ENCODE measurements at regions not wholly inside any gene's neighbourhood (a gene's known extent, or its start where the extent isn't known, plus 50 kb on each side); places are given as distances from the start of the nearest gene placed in this dataset.

DNA sequence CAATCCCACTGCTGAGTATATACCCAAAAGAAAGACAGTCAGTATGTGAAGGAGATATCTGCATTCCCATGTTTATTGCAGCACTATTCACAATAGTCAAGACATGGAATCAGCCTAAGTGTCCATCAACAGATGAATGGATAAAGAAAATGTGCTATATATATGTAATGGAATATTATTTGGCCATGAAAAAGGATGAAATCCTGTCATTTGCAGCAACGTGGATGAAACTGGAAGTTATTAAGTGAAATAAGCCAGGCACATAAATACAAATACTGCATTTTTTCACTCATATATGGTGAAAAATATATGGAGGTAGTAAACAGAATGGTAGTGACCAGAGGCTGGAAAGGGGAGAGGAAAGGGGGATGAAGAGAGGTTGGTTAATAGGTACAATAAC, 188.9 kb upstream of the SERP2 start:
- in situ Hi-C loops (cut with MboI; ENCODE audit: low pct_ligation_motif_present in 1 of 4, low pct_unique_long_range_greater_than_20kb in 1 of 4, low sequenced_read_pairs in 3 of 4): loop anchor here in 3 of 4 donors (25.0 kb wide), 2 partner anchors 253 to 272 kb away; no protein-coding TSS in a partner anchor
- Histone ChIP-seq H3K4me3 (no peak overlapping the region), H3K4me1 (no peaks in the 10 kb centered on the region), H3K27ac (no peak overlapping the region), H3K27me3 (no peaks in the 10 kb centered on the region), H3K36me3 (no peaks in the 10 kb centered on the region), H3K9me3 (no peaks in the 10 kb centered on the region)
- 50% methylated on average over 1 of the region's 1 CpG; no CpG with 5 or more reads in 1 of the 2 donors for WGBS, 2 donors (ENCODE audit: low coverage in 1 of 2)
- intact Hi-C loops (cut with DNase I; ENCODE audit: low total_unique reads): no loop called here
- TF ChIP-seq, protein P1, sequence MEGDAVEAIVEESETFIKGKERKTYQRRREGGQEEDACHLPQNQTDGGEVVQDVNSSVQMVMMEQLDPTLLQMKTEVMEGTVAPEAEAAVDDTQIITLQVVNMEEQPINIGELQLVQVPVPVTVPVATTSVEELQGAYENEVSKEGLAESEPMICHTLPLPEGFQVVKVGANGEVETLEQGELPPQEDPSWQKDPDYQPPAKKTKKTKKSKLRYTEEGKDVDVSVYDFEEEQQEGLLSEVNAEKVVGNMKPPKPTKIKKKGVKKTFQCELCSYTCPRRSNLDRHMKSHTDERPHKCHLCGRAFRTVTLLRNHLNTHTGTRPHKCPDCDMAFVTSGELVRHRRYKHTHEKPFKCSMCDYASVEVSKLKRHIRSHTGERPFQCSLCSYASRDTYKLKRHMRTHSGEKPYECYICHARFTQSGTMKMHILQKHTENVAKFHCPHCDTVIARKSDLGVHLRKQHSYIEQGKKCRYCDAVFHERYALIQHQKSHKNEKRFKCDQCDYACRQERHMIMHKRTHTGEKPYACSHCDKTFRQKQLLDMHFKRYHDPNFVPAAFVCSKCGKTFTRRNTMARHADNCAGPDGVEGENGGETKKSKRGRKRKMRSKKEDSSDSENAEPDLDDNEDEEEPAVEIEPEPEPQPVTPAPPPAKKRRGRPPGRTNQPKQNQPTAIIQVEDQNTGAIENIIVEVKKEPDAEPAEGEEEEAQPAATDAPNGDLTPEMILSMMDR (IDR thresholded peaks at IDR 0.05): no peak
- TF ChIP-seq POLR2AphosphoS5 (IDR thresholded peaks at IDR 0.05) (no peak), EP300 (IDR thresholded peaks at IDR 0.05; ENCODE audit: low read depth) (no peak), POLR2A (IDR thresholded peaks at IDR 0.05) (no peak)
- DNase-seq: no peak

GRCh38 chr13:44188257-44188656, 185.4 kb upstream of the SERP2 start:
- in situ Hi-C loops (cut with MboI; ENCODE audit: low pct_ligation_motif_present in 1 of 4, low pct_unique_long_range_greater_than_20kb in 1 of 4, low sequenced_read_pairs in 3 of 4): loop anchor here in 3 of 4 donors (25.0 kb wide), 2 partner anchors 249 to 276 kb away; no protein-coding TSS in a partner anchor
- H3K4me3 ChIP-seq: no peak overlapping the region
- no peaks in the 10 kb centered on the region for H3K36me3 ChIP-seq
- WGBS, 2 donors (ENCODE audit: low coverage in 1 of 2): 60 to 81% methylated on average over 1 to 2 of the region's 2 CpGs
- H3K4me1 ChIP-seq: no peaks in the 10 kb centered on the region
- no peak overlapping the region for H3K27ac ChIP-seq
- intact Hi-C loops (cut with DNase I; ENCODE audit: low total_unique reads): no loop called here
- TF ChIP-seq, protein P1 (IDR thresholded peaks at IDR 0.05): no peak
- TF ChIP-seq POLR2A (IDR thresholded peaks at IDR 0.05) (no peak), EP300 (IDR thresholded peaks at IDR 0.05; ENCODE audit: low read depth) (no peak), POLR2AphosphoS5 (IDR thresholded peaks at IDR 0.05) (no peak)
- DNase-seq: no peak
- H3K27me3 ChIP-seq: no peaks in the 10 kb centered on the region
- H3K9me3 ChIP-seq: no peaks in the 10 kb centered on the region

DNA sequence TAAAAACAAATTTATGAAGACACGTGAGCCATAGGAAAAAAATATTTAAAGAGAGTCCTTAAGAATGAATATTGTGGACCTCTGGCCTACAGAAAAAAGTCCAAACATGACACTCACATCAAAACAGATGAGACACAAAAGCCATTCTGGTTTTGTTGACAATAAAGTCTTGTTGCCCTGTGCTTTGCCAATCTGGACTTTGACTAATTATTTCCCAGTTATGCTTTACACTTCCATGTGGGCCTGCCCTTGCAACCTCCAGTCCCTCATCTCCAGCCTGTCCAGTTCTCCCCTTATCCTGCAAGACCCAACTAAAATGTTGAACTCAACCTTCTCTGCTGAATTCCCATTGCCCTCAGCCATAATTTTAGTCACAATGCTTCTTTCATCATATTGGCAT, 184.5 kb upstream of the SERP2 start:
- no peaks in the 10 kb centered on the region for H3K4me1 ChIP-seq
- in situ Hi-C loops (cut with MboI; ENCODE audit: low pct_ligation_motif_present in 1 of 4, low pct_unique_long_range_greater_than_20kb in 1 of 4, low sequenced_read_pairs in 3 of 4): loop anchor here in 3 of 4 donors (25.0 kb wide), 2 partner anchors 248 to 277 kb away; no protein-coding TSS in a partner anchor

DNA sequence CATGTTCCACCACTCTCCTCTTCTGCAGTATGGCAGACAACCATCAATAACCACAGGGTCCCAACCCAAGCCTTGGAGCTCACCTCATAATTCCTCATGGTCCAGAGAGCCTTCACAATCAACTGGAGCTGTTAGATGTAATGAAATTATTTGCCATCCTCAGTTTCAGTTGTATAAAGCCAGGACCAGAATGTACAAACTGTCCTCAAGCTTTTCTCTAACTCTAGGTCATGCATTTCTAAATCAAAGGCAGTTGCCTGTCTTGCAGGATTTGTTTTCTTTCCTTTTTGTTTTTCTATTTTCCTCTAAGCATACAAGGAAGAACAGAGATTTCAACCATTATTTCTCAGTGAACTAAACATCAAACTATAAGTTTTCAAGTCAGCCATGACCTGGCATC, 182.5 kb upstream of the SERP2 start:
- in situ Hi-C loops (cut with MboI; ENCODE audit: low pct_ligation_motif_present in 1 of 4, low pct_unique_long_range_greater_than_20kb in 1 of 4, low sequenced_read_pairs in 3 of 4): loop anchor here in 3 of 4 donors (25.0 kb wide), 2 partner anchors 246 to 279 kb away; no protein-coding TSS in a partner anchor
- no peaks in the 10 kb centered on the region for H3K36me3 ChIP-seq
- H3K9me3 ChIP-seq: no peaks in the 10 kb centered on the region
- no peak overlapping the region for H3K27ac ChIP-seq
- no peak for DNase-seq
- intact Hi-C loops (cut with DNase I; ENCODE audit: low total_unique reads): no loop called here
- no peaks in the 10 kb centered on the region for H3K27me3 ChIP-seq
- no peak overlapping the region for H3K4me3 ChIP-seq
- H3K4me1 ChIP-seq: no peaks in the 10 kb centered on the region
- no peak for TF ChIP-seq EP300 (IDR thresholded peaks at IDR 0.05; ENCODE audit: low read depth)
- no peak for TF ChIP-seq POLR2AphosphoS5 (IDR thresholded peaks at IDR 0.05)
- no peak for TF ChIP-seq POLR2A (IDR thresholded peaks at IDR 0.05)
- TF ChIP-seq, protein P1 (IDR thresholded peaks at IDR 0.05): no peak

More for the DNA sequence above, 184.5 kb upstream of the SERP2 start:
- no peak for DNase-seq
- Histone ChIP-seq H3K27ac (no peak overlapping the region), H3K9me3 (no peaks in the 10 kb centered on the region), H3K4me3 (no peak overlapping the region), H3K27me3 (no peaks in the 10 kb centered on the region), H3K36me3 (no peaks in the 10 kb centered on the region)
- WGBS, 2 donors (ENCODE audit: low coverage in 1 of 2): 69 to 93% methylated on average over 1 of the region's 1 CpG
- intact Hi-C loops (cut with DNase I; ENCODE audit: low total_unique reads): no loop called here
- TF ChIP-seq POLR2A (IDR thresholded peaks at IDR 0.05) (no peak), EP300 (IDR thresholded peaks at IDR 0.05; ENCODE audit: low read depth) (no peak), POLR2AphosphoS5 (IDR thresholded peaks at IDR 0.05) (no peak)
- TF ChIP-seq, protein P1 (IDR thresholded peaks at IDR 0.05): no peak

Measured in transverse colon (tissue), 4 donors.